ENCODE measurements at regions not wholly inside any gene's neighbourhood (a gene's known extent, or its start where the extent isn't known, plus 50 kb on each side); places are given as distances from the start of the nearest gene placed in this dataset.

- POLR2A ChIA-PET: no interaction called here
- Mint-ChIP-seq H3K9me3 (peaks cover 10% of the 10 kb centered on the region), H3K36me3 (ENCODE audit: low read depth) (no peaks in the 10 kb centered on the region), H3K4me1 (no peaks in the 10 kb centered on the region), H3K27ac (no peak overlapping the region), H3K4me3 (no peak overlapping the region), H3K27me3 (peaks cover 4% of the 10 kb centered on the region)
- intact Hi-C loops (cut with micrococcal nuclease): no loop called here
- no peak for TF ChIP-seq CTCF (IDR thresholded peaks at IDR 0.05)
- CTCF ChIA-PET: no interaction called here
- no peak for DNase-seq
- no peak for ATAC-seq (ENCODE audit: low read depth)
Observed at GRCh38 chr6:148086843-148087242, 255.8 kb upstream of the SASH1 start.

GRCh38 chr6:148087659-148088058 is 255.0 kb upstream of the SASH1 start:
- Mint-ChIP-seq H3K4me1 (no peaks in the 10 kb centered on the region), H3K27ac (no peak overlapping the region), H3K9me3 (peaks cover 14% of the 10 kb centered on the region), H3K27me3 (peaks cover 4% of the 10 kb centered on the region), H3K4me3 (no peak overlapping the region), H3K36me3 (ENCODE audit: low read depth) (no peaks in the 10 kb centered on the region)
- no peak for TF ChIP-seq CTCF (IDR thresholded peaks at IDR 0.05)
- ChIA-PET CTCF (no interaction called here), POLR2A (no interaction called here)
- intact Hi-C loops (cut with micrococcal nuclease): no loop called here
- DNase-seq (no peak), ATAC-seq (ENCODE audit: low read depth) (no peak)

- no peaks in the 10 kb centered on the region for H3K36me3 Mint-ChIP-seq (ENCODE audit: low read depth)
- TF ChIP-seq CTCF (IDR thresholded peaks at IDR 0.05): no peak
- no peak for ATAC-seq (ENCODE audit: low read depth)
- no peaks in the 10 kb centered on the region for H3K27me3 Mint-ChIP-seq
- H3K4me3 Mint-ChIP-seq: no peak overlapping the region
- ChIA-PET CTCF (no interaction called here), POLR2A (no interaction called here)
- no peak for DNase-seq
- H3K4me1 Mint-ChIP-seq: no peaks in the 10 kb centered on the region
- H3K9me3 Mint-ChIP-seq: peaks cover 14% of the 10 kb centered on the region
- intact Hi-C loops (cut with micrococcal nuclease): no loop called here
- no peak overlapping the region for H3K27ac Mint-ChIP-seq
Observed at GRCh38 chr6:148090326-148090725, 252.3 kb upstream of the SASH1 start.

GRCh38 chr6:148091394-148091793 is 251.2 kb upstream of the SASH1 start:
- intact Hi-C loops (cut with micrococcal nuclease): no loop called here
- Mint-ChIP-seq H3K27ac (no peak overlapping the region), H3K36me3 (ENCODE audit: low read depth) (no peaks in the 10 kb centered on the region), H3K27me3 (no peaks in the 10 kb centered on the region), H3K9me3 (peaks cover 14% of the 10 kb centered on the region), H3K4me1 (no peaks in the 10 kb centered on the region), H3K4me3 (no peak overlapping the region)
- no peak for TF ChIP-seq CTCF (IDR thresholded peaks at IDR 0.05)
- CTCF ChIA-PET: no interaction called here
- no peak for ATAC-seq (ENCODE audit: low read depth)
- POLR2A ChIA-PET: no interaction called here
- DNase-seq: no peak

GRCh38 chr6:148103436-148103835 is 239.2 kb upstream of the SASH1 start:
- TF ChIP-seq CTCF (IDR thresholded peaks at IDR 0.05): no peak
- ATAC-seq (ENCODE audit: low read depth) (no peak), DNase-seq (no peak)
- Mint-ChIP-seq H3K9me3 (no peaks in the 10 kb centered on the region), H3K27me3 (peaks cover under 1% of the 10 kb centered on the region), H3K36me3 (ENCODE audit: low read depth) (no peaks in the 10 kb centered on the region), H3K27ac (no peak overlapping the region), H3K4me3 (no peak overlapping the region), H3K4me1 (no peaks in the 10 kb centered on the region)
- CTCF ChIA-PET: no interaction called here
- intact Hi-C loops (cut with micrococcal nuclease): no loop called here
- POLR2A ChIA-PET: no interaction called here
